Heart left ventricle (tissue), 13 donors: ENCODE measurements at regions not wholly inside any gene's neighbourhood (a gene's known extent, or its start where the extent isn't known, plus 50 kb on each side); places are given as distances from the start of the nearest gene placed in this dataset.

Source experiments
- CTCF ChIP-seq, 12 donors: fragments of 200-600 bp; sonication (generic) in 4 of 12; IDR thresholded peaks; one replicate each; pipeline versions ENCODE4 v1.5.0 to v1.8.0; 2018 to 2022; ENCODE audit warnings: antibody characterized with exemption in 12 of 12, mild to moderate bottlenecking in 5 of 12
- POLR2A ChIP-seq, 2 donors: fragments of 450-650 bp; IDR thresholded peaks; one replicate each; pipeline ENCODE4 v1.6.1; 2017; ENCODE audit warnings: antibody characterized with exemption in 2 of 2, mild to moderate bottlenecking in 2 of 2, moderate library complexity in 2 of 2
- donor health status: ischemic (EF 13 %, LVEDD 7.1; RV severe dilation, severe dysfunction).
- donor health status: DM: no; HTN: yes; CAD: no.
- donor health status: DM: no; HTN: no; CAD: no.
- donor health status: ischemic (EF 25% LVEDD 6.9; RV normal size, moderate dysfunction).
- donor health status: ischemic (EF 25% LVEDD 5.7; RV mildly dilated, moderate dysfunction).
- donor health status: ischemic (EF 35%, LVEDD 5.7; RV mildly dilated, moderate dysfunction).
- donor health status: nonischemic (EF 11% LVEDD 7.7; RV severe dilation, severe dysfunction).
- donor health status: DM: yes; HTN: yes; CAD: no.
- donor health status: PGD.
- donor health status: ischemic (EF 29% LVEDD 5.4; RV normal size, mild dysfunction).
- donor health status: nonischemic (EF 23%, LVEDD 6.1; RV moderate dilation, normal function).

GRCh38 chr1:29971703-29972102, 735.4 kb downstream of the PTPRU start:
- TF ChIP-seq CTCF (IDR thresholded peaks at IDR 0.05) (no peak), POLR2A (IDR thresholded peaks at IDR 0.05) (no peak)
